GM13977 (cell line): ENCODE measurements at regions not wholly inside any gene's neighbourhood (a gene's known extent, or its start where the extent isn't known, plus 50 kb on each side); places are given as distances from the start of the nearest gene placed in this dataset.

Experiments
- DNase-seq: peaks from one replicate; pipeline ENCODE4 v3.0.0; 2012; ENCODE audit warnings: low spot score
- in situ Hi-C: fragments of 300-500 bp; cut with MboI; formaldehyde crosslinking; loops from one replicate; pipeline ENCODE4 v1.12.0; 2022; ENCODE audit warnings: low sequenced_read_pairs, low pct_unique_long_range_greater_than_20kb, mixed read lengths, inconsistent platforms; ENCODE audit not compliant: unreplicated experiment
- TF ChIP-seq, protein P1 (sequence below): IDR thresholded peaks from 2 replicates; pipeline ENCODE4 v1.5.1; 2012; ENCODE audit warnings: mild to moderate bottlenecking, control low read depth; ENCODE audit not compliant: insufficient read depth; ENCODE audit errors: extremely low read depth, missing control alignments

DNA sequence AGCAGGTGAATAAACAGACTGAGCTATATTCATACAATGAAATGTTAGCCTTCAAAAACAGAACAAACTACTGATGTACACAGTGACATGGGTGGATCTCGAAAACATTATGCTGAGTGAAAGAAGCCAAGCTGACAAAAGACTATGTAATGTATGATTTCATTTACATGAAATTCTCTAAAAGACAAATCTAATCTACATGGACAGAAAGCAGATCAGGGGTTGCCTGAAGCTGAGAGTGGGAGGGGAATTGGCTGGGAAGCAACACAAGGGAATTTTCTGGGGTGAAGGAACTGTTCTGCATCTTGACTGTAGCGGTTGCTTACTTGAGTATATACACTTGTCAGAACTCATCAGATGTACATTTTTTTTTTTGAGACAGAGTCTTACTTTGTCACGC, 121.7 kb upstream of the SVIL start:
- no peak for DNase-seq
- in situ Hi-C loops, result no loop called here
- TF ChIP-seq, protein P1, sequence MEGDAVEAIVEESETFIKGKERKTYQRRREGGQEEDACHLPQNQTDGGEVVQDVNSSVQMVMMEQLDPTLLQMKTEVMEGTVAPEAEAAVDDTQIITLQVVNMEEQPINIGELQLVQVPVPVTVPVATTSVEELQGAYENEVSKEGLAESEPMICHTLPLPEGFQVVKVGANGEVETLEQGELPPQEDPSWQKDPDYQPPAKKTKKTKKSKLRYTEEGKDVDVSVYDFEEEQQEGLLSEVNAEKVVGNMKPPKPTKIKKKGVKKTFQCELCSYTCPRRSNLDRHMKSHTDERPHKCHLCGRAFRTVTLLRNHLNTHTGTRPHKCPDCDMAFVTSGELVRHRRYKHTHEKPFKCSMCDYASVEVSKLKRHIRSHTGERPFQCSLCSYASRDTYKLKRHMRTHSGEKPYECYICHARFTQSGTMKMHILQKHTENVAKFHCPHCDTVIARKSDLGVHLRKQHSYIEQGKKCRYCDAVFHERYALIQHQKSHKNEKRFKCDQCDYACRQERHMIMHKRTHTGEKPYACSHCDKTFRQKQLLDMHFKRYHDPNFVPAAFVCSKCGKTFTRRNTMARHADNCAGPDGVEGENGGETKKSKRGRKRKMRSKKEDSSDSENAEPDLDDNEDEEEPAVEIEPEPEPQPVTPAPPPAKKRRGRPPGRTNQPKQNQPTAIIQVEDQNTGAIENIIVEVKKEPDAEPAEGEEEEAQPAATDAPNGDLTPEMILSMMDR, result no peak

DNA sequence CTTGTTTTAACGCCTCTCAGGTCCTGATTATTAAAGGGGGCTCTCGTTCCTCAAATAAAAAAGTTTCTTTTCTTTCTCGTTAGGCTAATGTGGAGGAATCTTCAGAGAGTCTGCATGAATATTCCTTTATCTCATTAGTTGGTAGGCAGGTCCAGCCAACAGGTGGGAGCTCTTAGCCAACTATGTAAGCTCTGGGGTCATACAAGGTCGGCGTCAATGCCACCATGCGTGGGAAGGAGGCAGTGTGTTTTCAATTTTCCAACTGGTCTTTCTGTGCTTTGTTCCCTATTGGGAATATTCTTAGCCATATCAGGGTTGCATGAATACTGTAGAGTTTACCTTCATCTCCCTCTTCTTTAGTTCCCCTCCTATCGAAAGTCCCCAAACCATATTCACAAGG, 118.5 kb upstream of the SVIL start:
- DNase-seq, result no peak
- in situ Hi-C loops, result no loop called here
- TF ChIP-seq, protein P1, result no peak

DNA sequence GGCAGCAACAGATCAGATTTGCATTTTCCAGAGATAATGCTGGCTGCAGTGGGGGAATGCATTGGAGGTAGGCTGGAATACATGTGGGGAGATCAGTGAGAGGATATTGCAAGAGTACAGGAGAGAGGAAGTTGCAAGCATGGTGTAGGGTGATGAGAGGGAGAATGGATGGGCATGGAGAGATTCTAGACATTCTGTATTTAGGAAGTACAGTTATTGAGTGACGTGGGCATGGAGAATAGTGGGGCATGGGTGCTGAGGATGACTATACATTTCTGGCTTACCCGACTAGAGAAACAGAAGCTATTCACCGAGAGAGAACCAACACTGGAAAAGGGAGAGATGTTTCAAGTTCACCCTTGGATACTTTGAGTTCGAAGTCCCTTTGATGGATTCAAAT, 116.9 kb upstream of the SVIL start:
- TF ChIP-seq, protein P1, result no peak
- in situ Hi-C loops, result no loop called here
- DNase-seq, result no peak

DNA sequence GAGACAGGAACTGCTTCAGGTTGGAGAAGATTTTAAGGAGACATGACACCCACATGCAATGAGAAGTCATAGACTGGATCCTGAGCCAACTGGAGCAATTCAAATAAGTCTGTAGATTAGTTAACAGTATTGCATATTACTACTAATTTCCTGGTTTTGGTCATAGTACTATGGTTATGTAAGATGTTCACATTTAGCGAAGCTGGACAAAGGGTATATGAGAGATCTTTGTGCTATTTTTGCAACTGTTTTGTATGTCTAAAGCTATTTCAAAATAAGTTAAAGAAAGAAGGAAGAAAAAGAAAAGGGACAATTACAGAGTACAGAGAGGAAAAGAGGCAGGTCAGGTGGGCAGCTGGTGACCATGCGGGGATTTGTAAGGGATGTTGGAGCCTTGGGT, 116.5 kb upstream of the SVIL start:
- no peak for DNase-seq
- in situ Hi-C loops, result no loop called here
- TF ChIP-seq, protein P1, result no peak

DNA sequence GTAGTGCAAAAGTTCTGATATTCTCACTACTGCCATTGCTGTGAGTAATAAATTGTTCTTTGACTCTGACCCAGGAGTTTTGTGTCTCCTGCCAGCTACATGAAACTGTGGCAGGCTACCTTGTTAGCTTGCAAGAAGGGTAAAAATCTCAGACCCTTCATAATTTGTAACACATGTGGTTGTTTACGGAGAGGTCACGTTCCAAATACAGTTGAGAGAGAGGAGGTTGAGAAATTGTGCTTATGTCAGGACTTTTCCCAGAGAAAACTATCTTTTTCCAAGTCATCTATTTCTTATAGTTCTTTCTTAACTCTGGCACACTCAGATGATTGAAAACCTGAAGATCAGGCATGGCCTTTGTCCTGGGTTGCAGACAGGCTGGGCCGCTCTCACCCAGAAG, 114.4 kb upstream of the SVIL start:
- DNase-seq, result no peak
- TF ChIP-seq, protein P1, result no peak
- in situ Hi-C loops, result no loop called here

DNA sequence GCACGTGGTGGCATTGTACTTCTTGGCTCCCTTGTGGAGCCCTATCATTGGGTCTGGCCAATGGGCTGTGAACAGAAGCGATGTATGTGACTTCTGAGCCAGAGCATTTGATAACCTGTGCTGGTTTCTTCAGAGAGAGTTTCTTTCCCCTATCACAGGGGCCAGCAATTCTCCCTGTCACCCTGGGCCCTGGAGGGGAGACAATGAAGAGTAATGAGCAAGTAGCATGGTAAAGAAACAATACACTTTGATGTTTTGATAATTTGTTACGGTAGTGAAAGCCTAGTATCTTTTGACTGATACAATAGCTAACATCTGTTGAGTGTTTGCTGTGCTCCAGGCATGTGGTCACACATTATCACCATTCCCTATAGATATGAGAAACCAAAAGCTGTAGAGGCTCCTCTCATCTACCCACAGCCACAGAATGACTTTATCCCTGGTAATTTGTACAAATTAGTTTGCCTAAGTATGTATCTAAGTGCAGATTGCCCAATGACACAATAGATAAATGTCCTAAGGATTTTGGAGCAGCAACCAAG, 113.4 kb upstream of the SVIL start:
- TF ChIP-seq, protein P1, result no peak
- in situ Hi-C loops, result no loop called here
- no peak for DNase-seq
